KMS-11 (cell line): ENCODE measurements at regions not wholly inside any gene's neighbourhood (a gene's known extent, or its start where the extent isn't known, plus 50 kb on each side); places are given as distances from the start of the nearest gene placed in this dataset.

Source experiments
- H2AFZ ChIP-seq: fragments of 200-600 bp; sonication (generic); 2 replicates; pipeline ENCODE4 v1.6.1; 2016; ENCODE audit warnings: antibody characterized with exemption, mixed run types, low read depth
- H3K27ac ChIP-seq: fragments of 200-600 bp; sonication (generic); 2 replicates; pipeline ENCODE4 v1.6.1; 2016; ENCODE audit warnings: mild to moderate bottlenecking, mixed run types
- H3K27me3 ChIP-seq: fragments of 200-600 bp; sonication (generic); 2 replicates; pipeline ENCODE4 v1.6.1; 2017; ENCODE audit warnings: mild to moderate bottlenecking, low read depth, mixed run types, moderate library complexity; ENCODE audit not compliant: insufficient read depth
- H3K36me3 ChIP-seq: fragments of 200-600 bp; sonication (generic); 2 replicates; pipeline ENCODE4 v1.6.1; 2017; ENCODE audit warnings: mild to moderate bottlenecking, mixed run types; ENCODE audit not compliant: insufficient read depth
- H3K4me1 ChIP-seq: fragments of 200-600 bp; sonication (generic); 2 replicates; pipeline ENCODE4 v1.6.1; 2016; ENCODE audit warnings: mild to moderate bottlenecking, low read depth, mixed run types; ENCODE audit not compliant: poor library complexity, severe bottlenecking
- H3K4me2 ChIP-seq: fragments of 200-600 bp; sonication (generic); 2 replicates; pipeline ENCODE4 v1.7.0; 2016; ENCODE audit warnings: mild to moderate bottlenecking, mixed run types
- H3K4me3 ChIP-seq: fragments of 200-600 bp; sonication (generic); IDR thresholded peaks from 2 replicates; pipeline ENCODE4 v1.6.1; 2017; ENCODE audit warnings: low read depth, low read length, mixed read lengths; ENCODE audit not compliant: insufficient read depth
- H3K79me2 ChIP-seq: fragments of 200-600 bp; sonication (generic); 2 replicates; pipeline ENCODE4 v1.6.1; 2016; ENCODE audit warnings: low read depth, mixed run types; ENCODE audit not compliant: insufficient read depth
- H3K9ac ChIP-seq: fragments of 200-600 bp; sonication (generic); 2 replicates; pipeline ENCODE4 v1.6.1; 2016; ENCODE audit warnings: mild to moderate bottlenecking, mixed run types
- H4K20me1 ChIP-seq: fragments of 200-600 bp; sonication (generic); 2 replicates; pipeline ENCODE4 v1.6.1; 2016; ENCODE audit warnings: mild to moderate bottlenecking, mixed run types; ENCODE audit not compliant: insufficient read depth
- TF ChIP-seq, protein P1 (sequence below): fragments of 200-600 bp; sonication (generic); conservative IDR thresholded peaks from 2 replicates; pipeline ENCODE4 v1.6.1; 2017; ENCODE audit warnings: low read depth, mild to moderate bottlenecking, antibody characterized with exemption, low read length, moderate library complexity, mixed read lengths

- Histone ChIP-seq H3K36me3 (no peaks in the 10 kb centered on the region), H3K4me2 (no peak overlapping the region), H3K27me3 (no peaks in the 10 kb centered on the region), H3K4me3 (no peak overlapping the region), H4K20me1 (no peaks in the 10 kb centered on the region), H3K79me2 (no peaks in the 10 kb centered on the region), H3K4me1 (no peaks in the 10 kb centered on the region), H3K27ac (no peak overlapping the region), H3K9ac (no peak overlapping the region), H2AFZ (no peak overlapping the region)
- TF ChIP-seq, protein P1, sequence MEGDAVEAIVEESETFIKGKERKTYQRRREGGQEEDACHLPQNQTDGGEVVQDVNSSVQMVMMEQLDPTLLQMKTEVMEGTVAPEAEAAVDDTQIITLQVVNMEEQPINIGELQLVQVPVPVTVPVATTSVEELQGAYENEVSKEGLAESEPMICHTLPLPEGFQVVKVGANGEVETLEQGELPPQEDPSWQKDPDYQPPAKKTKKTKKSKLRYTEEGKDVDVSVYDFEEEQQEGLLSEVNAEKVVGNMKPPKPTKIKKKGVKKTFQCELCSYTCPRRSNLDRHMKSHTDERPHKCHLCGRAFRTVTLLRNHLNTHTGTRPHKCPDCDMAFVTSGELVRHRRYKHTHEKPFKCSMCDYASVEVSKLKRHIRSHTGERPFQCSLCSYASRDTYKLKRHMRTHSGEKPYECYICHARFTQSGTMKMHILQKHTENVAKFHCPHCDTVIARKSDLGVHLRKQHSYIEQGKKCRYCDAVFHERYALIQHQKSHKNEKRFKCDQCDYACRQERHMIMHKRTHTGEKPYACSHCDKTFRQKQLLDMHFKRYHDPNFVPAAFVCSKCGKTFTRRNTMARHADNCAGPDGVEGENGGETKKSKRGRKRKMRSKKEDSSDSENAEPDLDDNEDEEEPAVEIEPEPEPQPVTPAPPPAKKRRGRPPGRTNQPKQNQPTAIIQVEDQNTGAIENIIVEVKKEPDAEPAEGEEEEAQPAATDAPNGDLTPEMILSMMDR = no peak
These were observed 107.3 kb downstream of the UCHL5 start for GRCh38 chr1:192951691-192952460.

DNA sequence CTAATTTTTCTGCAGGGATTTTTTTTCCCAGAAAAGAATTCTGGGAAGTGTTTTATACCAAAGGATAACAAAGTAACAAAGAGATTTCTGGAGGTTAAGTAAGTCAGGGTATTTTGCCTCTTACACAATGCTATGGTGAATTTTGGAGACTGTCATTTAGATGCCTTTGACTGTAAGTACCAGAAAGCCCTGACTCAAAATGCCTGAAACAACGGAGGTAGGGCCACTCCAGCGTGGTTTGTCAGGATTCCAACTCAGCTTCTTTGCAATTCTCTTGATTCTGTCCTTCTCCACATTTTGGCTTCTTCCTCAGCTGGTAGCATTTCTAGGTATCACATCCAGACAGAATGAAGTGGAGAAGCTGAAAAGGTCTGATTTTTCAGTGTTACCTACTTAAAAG is 106.5 kb downstream of the UCHL5 start:
- TF ChIP-seq, protein P1 = no peak
- Histone ChIP-seq H3K4me1 (no peaks in the 10 kb centered on the region), H3K79me2 (no peaks in the 10 kb centered on the region), H2AFZ (no peak overlapping the region), H3K4me2 (no peak overlapping the region), H3K9ac (no peak overlapping the region), H3K4me3 (no peak overlapping the region), H4K20me1 (no peaks in the 10 kb centered on the region), H3K27ac (no peak overlapping the region), H3K27me3 (no peaks in the 10 kb centered on the region), H3K36me3 (no peaks in the 10 kb centered on the region)

DNA sequence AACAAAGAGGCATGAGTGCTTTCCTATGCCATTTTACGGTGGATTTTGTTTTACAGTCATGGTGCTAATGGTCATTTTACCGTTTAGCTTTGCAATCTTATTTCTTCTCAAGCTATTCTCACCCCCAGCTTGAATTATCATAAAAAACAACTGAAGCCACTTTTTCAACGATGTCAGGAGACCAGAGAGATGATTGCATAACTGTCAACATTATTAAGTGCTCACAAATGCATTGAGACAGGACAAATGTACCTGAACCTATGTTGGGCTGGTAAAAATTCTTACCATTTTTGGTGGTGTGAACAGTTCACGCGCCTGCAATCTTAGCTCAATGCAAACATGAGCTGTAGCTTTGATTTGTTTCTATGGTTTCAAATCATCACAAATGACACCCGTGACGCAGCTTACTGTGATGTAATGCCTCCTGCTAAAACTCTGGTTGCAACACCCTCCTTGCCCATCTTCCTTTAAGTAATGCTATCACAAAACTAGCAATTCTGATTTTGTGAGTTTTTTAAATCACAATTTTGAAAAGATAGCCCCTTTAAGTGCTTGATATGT is 104.4 kb downstream of the UCHL5 start:
- Histone ChIP-seq H2AFZ (no peak overlapping the region), H3K36me3 (no peaks in the 10 kb centered on the region), H3K9ac (no peak overlapping the region), H3K27ac (no peak overlapping the region), H4K20me1 (no peaks in the 10 kb centered on the region), H3K4me1 (no peaks in the 10 kb centered on the region), H3K4me2 (no peak overlapping the region), H3K4me3 (no peak overlapping the region), H3K79me2 (no peaks in the 10 kb centered on the region), H3K27me3 (no peaks in the 10 kb centered on the region)
- TF ChIP-seq, protein P1 = no peak

DNA sequence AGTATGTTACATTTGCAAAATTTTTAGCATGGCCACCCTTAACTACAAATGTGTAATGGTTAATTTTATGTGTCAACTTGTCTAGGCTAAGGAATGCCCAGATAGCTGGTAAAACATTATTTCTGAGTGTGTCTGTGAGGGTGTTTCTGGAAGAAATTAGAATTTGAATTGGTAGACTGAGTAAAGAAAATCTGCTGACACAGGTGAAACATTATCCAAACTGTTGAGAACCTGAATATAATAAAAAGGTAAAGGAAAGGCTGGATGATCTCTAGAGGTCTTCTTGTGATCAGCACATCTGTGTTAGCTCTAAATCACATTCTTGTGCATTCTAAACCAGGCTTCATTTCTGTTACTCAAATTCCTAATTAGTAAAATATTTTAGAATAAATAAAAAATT is 100.8 kb downstream of the UCHL5 start:
- Histone ChIP-seq H3K9ac (no peak overlapping the region), H2AFZ (no peak overlapping the region), H3K4me3 (no peak overlapping the region), H3K27me3 (no peaks in the 10 kb centered on the region), H3K4me2 (no peak overlapping the region), H4K20me1 (no peaks in the 10 kb centered on the region), H3K27ac (no peak overlapping the region), H3K4me1 (no peaks in the 10 kb centered on the region), H3K79me2 (no peaks in the 10 kb centered on the region), H3K36me3 (no peaks in the 10 kb centered on the region)
- TF ChIP-seq, protein P1 = no peak
